HL-60 (cell line): ENCODE measurements at regions not wholly inside any gene's neighbourhood (a gene's known extent, or its start where the extent isn't known, plus 50 kb on each side); places are given as distances from the start of the nearest gene placed in this dataset.

Experiments used
- DNase-seq, 2 experiments: peaks; one replicate each; pipeline ENCODE4 v3.0.0-alpha.2; 2010 to 2020; ENCODE audit warnings: low read depth in 1 of 2, low spot score in 1 of 2
- H3K27ac ChIP-seq: fragments of 250-450 bp; sonication (Bioruptor Pico); replicated peaks from 2 replicates; pipeline ENCODE4 v1.5.1; 2020; ENCODE audit warnings: mild to moderate bottlenecking, moderate library complexity
- H3K27me3 ChIP-seq: fragments of 250-450 bp; sonication (Bioruptor Pico); 2 replicates; pipeline ENCODE4 v1.5.1; 2021; ENCODE audit warnings: mild to moderate bottlenecking, moderate library complexity; ENCODE audit not compliant: insufficient read depth, poor library complexity, severe bottlenecking
- H3K4me3 ChIP-seq: replicated peaks from 2 replicates; pipeline ENCODE4 v1.5.1; 2011; ENCODE audit warnings: mild to moderate bottlenecking, control low read depth, low read length; ENCODE audit not compliant: insufficient read depth
- GABPA ChIP-seq: IDR thresholded peaks from 2 replicates; pipeline ENCODE4 v1.6.1; 2012; ENCODE audit warnings: low read depth
- POLR2AphosphoS5 ChIP-seq: IDR thresholded peaks from 2 replicates; pipeline ENCODE4 v1.6.1; 2012; ENCODE audit warnings: low read depth
- SPI1 ChIP-seq: IDR thresholded peaks from 2 replicates; pipeline ENCODE4 v1.6.1; 2012; ENCODE audit warnings: low read depth, mild to moderate bottlenecking, borderline replicate concordance
- TF ChIP-seq, protein P1 (sequence below): IDR thresholded peaks from 2 replicates; pipeline ENCODE4 v1.6.1; 2012; ENCODE audit warnings: low read depth; ENCODE audit not compliant: insufficient replicate concordance
- TF ChIP-seq, protein P2 (sequence below): IDR thresholded peaks from one replicate; pipeline ENCODE4 v1.5.1; 2011; ENCODE audit warnings: low read length, control low read depth, inconsistent platforms; ENCODE audit not compliant: insufficient read depth

DNA sequence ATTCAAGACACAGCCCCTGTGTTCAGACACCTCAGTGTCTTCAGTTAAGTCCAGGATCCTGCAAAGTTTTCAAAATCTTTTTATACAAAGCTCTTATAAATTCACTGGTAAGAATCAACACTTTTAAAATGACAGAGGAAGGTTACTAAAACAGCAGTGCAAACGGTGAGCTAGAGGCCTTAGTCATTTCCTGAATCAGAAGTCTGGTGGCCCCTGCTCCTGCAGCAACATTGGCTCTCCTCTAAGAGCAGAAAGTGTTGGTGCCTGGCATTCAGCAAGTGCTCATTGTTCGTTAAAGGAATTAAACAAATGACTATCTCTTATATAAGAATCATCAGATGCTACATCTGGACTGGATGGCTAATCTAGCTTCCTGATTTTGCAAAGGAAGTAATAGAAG lies 282.9 kb downstream of the PTGER3 start:
- TF ChIP-seq GABPA (no peak), SPI1 (no peak), POLR2AphosphoS5 (no peak)
- TF ChIP-seq, protein P1, sequence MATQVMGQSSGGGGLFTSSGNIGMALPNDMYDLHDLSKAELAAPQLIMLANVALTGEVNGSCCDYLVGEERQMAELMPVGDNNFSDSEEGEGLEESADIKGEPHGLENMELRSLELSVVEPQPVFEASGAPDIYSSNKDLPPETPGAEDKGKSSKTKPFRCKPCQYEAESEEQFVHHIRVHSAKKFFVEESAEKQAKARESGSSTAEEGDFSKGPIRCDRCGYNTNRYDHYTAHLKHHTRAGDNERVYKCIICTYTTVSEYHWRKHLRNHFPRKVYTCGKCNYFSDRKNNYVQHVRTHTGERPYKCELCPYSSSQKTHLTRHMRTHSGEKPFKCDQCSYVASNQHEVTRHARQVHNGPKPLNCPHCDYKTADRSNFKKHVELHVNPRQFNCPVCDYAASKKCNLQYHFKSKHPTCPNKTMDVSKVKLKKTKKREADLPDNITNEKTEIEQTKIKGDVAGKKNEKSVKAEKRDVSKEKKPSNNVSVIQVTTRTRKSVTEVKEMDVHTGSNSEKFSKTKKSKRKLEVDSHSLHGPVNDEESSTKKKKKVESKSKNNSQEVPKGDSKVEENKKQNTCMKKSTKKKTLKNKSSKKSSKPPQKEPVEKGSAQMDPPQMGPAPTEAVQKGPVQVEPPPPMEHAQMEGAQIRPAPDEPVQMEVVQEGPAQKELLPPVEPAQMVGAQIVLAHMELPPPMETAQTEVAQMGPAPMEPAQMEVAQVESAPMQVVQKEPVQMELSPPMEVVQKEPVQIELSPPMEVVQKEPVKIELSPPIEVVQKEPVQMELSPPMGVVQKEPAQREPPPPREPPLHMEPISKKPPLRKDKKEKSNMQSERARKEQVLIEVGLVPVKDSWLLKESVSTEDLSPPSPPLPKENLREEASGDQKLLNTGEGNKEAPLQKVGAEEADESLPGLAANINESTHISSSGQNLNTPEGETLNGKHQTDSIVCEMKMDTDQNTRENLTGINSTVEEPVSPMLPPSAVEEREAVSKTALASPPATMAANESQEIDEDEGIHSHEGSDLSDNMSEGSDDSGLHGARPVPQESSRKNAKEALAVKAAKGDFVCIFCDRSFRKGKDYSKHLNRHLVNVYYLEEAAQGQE = no peak
- TF ChIP-seq, protein P2, sequence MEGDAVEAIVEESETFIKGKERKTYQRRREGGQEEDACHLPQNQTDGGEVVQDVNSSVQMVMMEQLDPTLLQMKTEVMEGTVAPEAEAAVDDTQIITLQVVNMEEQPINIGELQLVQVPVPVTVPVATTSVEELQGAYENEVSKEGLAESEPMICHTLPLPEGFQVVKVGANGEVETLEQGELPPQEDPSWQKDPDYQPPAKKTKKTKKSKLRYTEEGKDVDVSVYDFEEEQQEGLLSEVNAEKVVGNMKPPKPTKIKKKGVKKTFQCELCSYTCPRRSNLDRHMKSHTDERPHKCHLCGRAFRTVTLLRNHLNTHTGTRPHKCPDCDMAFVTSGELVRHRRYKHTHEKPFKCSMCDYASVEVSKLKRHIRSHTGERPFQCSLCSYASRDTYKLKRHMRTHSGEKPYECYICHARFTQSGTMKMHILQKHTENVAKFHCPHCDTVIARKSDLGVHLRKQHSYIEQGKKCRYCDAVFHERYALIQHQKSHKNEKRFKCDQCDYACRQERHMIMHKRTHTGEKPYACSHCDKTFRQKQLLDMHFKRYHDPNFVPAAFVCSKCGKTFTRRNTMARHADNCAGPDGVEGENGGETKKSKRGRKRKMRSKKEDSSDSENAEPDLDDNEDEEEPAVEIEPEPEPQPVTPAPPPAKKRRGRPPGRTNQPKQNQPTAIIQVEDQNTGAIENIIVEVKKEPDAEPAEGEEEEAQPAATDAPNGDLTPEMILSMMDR = no peak
- Histone ChIP-seq H3K27me3 (no peaks in the 10 kb centered on the region), H3K27ac (no peak overlapping the region), H3K4me3 (no peak overlapping the region)
- no peak for DNase-seq

DNA sequence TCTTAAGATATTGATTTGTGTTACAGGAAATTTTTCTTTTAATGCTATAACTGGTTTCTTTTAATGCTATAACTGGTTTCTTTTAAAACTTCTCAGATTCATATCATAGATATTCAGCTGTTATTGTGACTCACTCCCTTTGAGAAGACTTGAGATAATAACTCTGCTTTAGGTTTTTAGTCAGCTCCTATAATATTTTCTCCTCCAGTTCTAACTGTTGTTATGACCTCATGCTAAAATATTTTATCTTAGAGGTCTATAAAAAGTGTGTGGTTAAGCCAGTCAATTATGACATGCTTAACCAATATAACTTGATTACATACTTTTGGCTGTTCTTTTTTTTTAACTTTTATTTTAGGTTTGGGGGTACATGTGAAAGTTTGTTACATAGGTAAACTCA lies 280.2 kb downstream of the PTGER3 start:
- DNase-seq = no peak
- Histone ChIP-seq H3K27me3 (no peaks in the 10 kb centered on the region), H3K27ac (no peak overlapping the region), H3K4me3 (no peak overlapping the region)
- no peak for TF ChIP-seq SPI1
- TF ChIP-seq GABPA = no peak
- TF ChIP-seq, protein P2 = no peak
- no peak for TF ChIP-seq POLR2AphosphoS5
- TF ChIP-seq, protein P1 = no peak

DNA sequence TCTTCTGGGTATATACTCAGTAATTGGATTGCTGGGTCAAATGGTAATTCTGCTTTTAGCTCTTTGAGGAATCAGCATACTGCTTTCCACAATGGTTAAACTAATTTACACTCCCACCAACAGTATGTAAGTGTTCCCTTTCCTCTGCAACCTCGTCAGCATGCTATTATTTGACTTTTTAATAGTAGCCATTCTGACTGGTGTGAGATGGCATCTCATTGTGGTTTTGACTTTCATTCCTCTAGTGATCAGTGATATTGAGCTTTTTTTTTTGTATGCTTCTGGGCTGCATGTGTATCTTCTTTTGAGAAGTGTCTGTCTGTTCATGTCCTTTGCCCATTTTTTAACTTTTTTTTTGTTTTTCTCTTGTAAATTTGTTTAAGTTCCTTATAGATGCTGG lies 279.4 kb downstream of the PTGER3 start:
- no peak for DNase-seq
- no peak for TF ChIP-seq GABPA
- TF ChIP-seq, protein P1 = no peak
- TF ChIP-seq, protein P2 = no peak
- TF ChIP-seq POLR2AphosphoS5 = no peak
- TF ChIP-seq SPI1 = no peak

More for the DNA sequence above, 279.4 kb downstream of the PTGER3 start:
- no peak overlapping the region for H3K4me3 ChIP-seq
- H3K27ac ChIP-seq = no peak overlapping the region
- H3K27me3 ChIP-seq = no peaks in the 10 kb centered on the region
